Adipocyte (in vitro differentiated cells): ENCODE measurements at regions not wholly inside any gene's neighbourhood (a gene's known extent, or its start where the extent isn't known, plus 50 kb on each side); places are given as distances from the start of the nearest gene placed in this dataset.

ENCODE experiments used
- DNase-seq: peaks from one replicate; pipeline ENCODE4 v3.0.0-alpha.2; 2015; ENCODE audit warnings: low read depth
- H3K27me3 ChIP-seq: replicated peaks from 2 replicates; pipeline ENCODE4 v1.7.0; 2013; ENCODE audit warnings: mild to moderate bottlenecking, low read length, moderate library complexity; ENCODE audit not compliant: control insufficient read depth, insufficient read depth
- H3K36me3 ChIP-seq: 2 replicates; pipeline ENCODE4 v1.7.0; 2013; ENCODE audit warnings: low read length, mild to moderate bottlenecking, moderate library complexity; ENCODE audit not compliant: control insufficient read depth, insufficient read depth, severe bottlenecking
- H3K4me1 ChIP-seq: 2 replicates; pipeline ENCODE4 v1.7.0; 2013; ENCODE audit warnings: mild to moderate bottlenecking, low read length, moderate library complexity; ENCODE audit not compliant: control insufficient read depth, insufficient read depth
- H3K4me3 ChIP-seq: 2 replicates; pipeline ENCODE4 v1.7.0; 2013; ENCODE audit warnings: mild to moderate bottlenecking, low read length, moderate library complexity
- H3K9ac ChIP-seq: 2 replicates; pipeline ENCODE4 v1.7.0; 2013; ENCODE audit warnings: mild to moderate bottlenecking, low read length, moderate library complexity
- H3K9me3 ChIP-seq: 2 replicates; pipeline ENCODE4 v1.7.0; 2013; ENCODE audit warnings: mild to moderate bottlenecking, low read length, moderate library complexity; ENCODE audit not compliant: control insufficient read depth

DNA sequence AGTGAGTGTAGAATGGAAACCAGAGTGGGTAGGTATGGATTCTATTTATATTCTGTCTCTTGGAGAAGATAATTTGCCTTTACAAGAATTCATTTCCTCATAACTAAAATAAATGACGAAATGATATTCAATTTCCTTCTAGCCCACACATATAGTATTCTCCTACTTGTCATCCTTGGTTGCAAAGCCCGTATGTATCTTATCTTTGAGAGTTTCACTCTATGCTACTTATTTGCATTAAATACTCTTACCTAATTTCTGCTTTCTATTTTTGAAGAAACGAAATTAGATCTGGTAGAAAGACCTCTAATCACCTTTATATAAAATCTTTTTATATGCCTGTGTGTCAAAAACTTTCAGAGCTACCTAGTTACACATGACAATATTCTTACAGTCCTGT is 457.7 kb downstream of the NKX6-1 start:
- H3K36me3 ChIP-seq = no peaks in the 10 kb centered on the region
- no peaks in the 10 kb centered on the region for H3K4me1 ChIP-seq
- DNase-seq = no peak
- no peak overlapping the region for H3K9ac ChIP-seq
- no peak overlapping the region for H3K4me3 ChIP-seq
- H3K27me3 ChIP-seq = no peaks in the 10 kb centered on the region
- no peaks in the 10 kb centered on the region for H3K9me3 ChIP-seq

GRCh38 chr4:84035568-84035967 is 463.5 kb downstream of the NKX6-1 start:
- no peaks in the 10 kb centered on the region for H3K27me3 ChIP-seq
- no peak for DNase-seq
- H3K4me3 ChIP-seq = no peak overlapping the region

DNA sequence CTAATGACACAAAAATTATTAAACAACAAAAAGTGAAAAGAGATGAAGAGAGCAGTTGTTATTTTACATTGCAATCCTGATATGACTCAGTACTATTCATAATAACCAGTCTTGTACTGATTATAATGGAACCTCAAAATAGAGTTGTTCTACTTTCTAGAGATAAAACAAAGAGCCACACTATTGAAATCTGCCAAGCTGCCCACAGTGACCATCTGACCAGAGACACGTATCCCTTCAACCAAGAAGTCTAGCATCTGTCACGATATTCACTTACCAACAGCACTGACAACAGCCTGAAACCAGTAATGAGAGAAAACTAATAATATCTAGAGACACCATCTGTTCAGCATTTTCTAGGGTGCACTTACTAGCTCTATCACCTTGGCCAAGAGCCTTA is 466.7 kb downstream of the NKX6-1 start:
- no peak for DNase-seq
- peaks cover 3% of the 10 kb centered on the region for H3K27me3 ChIP-seq

More at GRCh38 chr4:84035568-84035967, 463.5 kb downstream of the NKX6-1 start:
- Histone ChIP-seq H3K36me3 (no peaks in the 10 kb centered on the region), H3K4me1 (no peaks in the 10 kb centered on the region), H3K9me3 (no peaks in the 10 kb centered on the region), H3K9ac (no peak overlapping the region)

DNA sequence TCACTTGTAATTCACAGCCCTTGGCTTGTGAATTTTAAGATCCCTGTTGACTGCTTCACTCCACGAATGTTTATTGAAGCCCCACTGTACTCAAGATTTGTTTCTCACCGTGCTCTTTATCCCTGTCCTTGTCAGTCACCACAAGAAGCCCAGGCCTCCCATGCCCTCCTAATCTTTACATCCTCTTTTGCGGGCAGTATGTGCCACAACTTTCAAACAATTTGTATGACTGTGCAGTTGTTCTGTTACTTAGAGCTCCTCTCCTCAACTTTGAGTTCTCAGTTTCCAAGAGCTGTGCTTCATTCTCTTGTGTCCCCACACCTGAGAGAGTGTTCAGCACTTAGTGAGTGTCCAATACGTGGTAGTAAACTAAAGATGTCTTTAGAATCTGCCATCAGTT is 467.7 kb downstream of the NKX6-1 start:
- Histone ChIP-seq H3K36me3 (no peaks in the 10 kb centered on the region), H3K27me3 (peaks cover 3% of the 10 kb centered on the region), H3K9ac (no peak overlapping the region), H3K4me3 (no peak overlapping the region), H3K9me3 (no peaks in the 10 kb centered on the region), H3K4me1 (no peaks in the 10 kb centered on the region)
- no peak for DNase-seq

More for the DNA sequence above, 466.7 kb downstream of the NKX6-1 start:
- H3K9me3 ChIP-seq = no peaks in the 10 kb centered on the region
- H3K9ac ChIP-seq = no peak overlapping the region
- H3K36me3 ChIP-seq = no peaks in the 10 kb centered on the region
- no peaks in the 10 kb centered on the region for H3K4me1 ChIP-seq
- H3K4me3 ChIP-seq = no peak overlapping the region

DNA sequence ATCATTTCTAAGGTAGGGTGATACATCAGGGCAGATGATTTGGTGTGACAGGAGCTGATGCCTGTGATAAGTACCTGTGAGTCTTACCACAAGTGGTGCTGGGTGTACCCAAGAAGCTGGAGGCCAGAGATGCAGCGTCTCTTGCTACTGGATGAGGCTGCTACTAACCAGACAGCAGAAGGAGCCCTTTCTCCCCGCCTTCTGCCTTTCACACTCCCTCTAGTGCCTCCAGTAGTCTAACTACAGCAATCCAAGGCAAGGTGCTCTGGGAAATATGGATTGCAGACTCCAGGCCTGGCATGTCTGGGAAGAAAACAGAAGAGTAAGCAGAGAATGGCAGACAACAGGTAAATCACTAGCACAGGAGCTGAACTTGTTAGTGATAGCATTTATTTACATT is 470.8 kb downstream of the NKX6-1 start:
- Histone ChIP-seq H3K9me3 (no peaks in the 10 kb centered on the region), H3K4me1 (no peaks in the 10 kb centered on the region), H3K9ac (no peak overlapping the region), H3K27me3 (peaks cover 3% of the 10 kb centered on the region), H3K36me3 (no peaks in the 10 kb centered on the region), H3K4me3 (no peak overlapping the region)
- no peak for DNase-seq

DNA sequence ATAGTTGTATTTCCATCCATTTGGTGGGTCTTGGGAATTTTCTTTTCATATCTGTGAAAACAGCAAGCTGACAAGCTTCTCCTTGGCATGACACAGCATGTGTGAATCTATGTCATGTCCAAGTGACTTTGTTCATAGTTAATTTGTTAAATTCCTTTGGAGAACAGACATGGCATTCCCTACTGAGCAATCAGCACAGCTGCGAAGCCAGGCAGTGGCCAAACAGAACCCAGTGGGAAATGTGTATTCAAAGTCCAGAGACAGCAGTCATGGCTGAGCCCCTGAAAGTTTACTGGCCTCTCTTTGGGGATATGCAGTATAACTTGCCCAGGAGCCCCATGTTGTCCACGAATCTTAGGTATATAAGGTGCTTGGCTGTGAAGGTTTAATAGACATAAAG is 474.7 kb downstream of the NKX6-1 start:
- no peaks in the 10 kb centered on the region for H3K36me3 ChIP-seq
- no peak overlapping the region for H3K9ac ChIP-seq
- no peak for DNase-seq

DNA sequence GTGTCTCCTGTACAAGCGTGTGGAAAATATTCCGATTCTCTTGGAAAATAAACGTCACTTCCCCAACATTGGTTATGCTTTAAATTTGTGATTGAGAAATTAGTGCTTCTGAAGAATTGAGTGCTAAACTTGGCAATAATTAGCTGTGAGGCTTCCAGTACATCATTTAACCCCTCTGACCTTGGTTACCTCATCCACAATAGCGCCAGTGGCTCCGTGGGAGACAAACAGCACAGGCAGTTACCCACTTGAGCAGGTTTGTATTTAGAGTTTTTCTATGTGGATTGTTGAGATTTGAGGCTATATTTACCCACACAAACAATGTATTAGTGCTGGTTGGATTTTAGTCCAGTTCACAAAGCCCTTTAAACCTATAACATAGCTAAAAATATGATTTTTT is 476.5 kb downstream of the NKX6-1 start:
- no peak for DNase-seq
- H3K27me3 ChIP-seq = no peaks in the 10 kb centered on the region
- no peak overlapping the region for H3K4me3 ChIP-seq
- H3K9me3 ChIP-seq = no peaks in the 10 kb centered on the region
- no peaks in the 10 kb centered on the region for H3K36me3 ChIP-seq
- H3K9ac ChIP-seq = no peak overlapping the region
- no peaks in the 10 kb centered on the region for H3K4me1 ChIP-seq

More for the DNA sequence above, 474.7 kb downstream of the NKX6-1 start:
- H3K4me3 ChIP-seq = no peak overlapping the region
- no peaks in the 10 kb centered on the region for H3K9me3 ChIP-seq
- H3K4me1 ChIP-seq = no peaks in the 10 kb centered on the region
- H3K27me3 ChIP-seq = peaks cover 3% of the 10 kb centered on the region

GRCh38 chr4:84019626-84020025 is 479.5 kb downstream of the NKX6-1 start:
- Histone ChIP-seq H3K9ac (no peak overlapping the region), H3K36me3 (no peaks in the 10 kb centered on the region), H3K4me1 (no peaks in the 10 kb centered on the region), H3K4me3 (no peak overlapping the region), H3K9me3 (no peaks in the 10 kb centered on the region), H3K27me3 (no peaks in the 10 kb centered on the region)
- no peak for DNase-seq

DNA sequence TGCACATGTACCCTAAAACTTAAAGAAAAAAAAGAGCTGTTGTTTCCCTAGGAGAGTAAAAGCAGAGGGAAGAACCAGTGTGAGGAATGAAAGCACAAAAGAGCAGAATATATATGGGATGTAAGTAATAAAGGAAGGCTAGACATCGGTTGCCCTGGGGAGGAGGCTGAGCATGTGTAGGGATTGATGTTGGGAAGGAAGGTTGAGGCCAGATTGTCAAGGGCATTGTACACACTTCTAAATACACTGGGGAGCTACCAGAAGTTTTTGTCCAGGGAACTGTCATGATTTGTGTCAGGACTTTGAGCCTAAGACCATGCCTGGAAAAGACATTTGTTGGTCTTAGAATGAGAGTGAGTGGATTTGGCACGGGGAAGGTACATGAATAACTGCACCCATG is 467.1 kb downstream of the GPAT3 start:
- Histone ChIP-seq H3K4me3 (no peak overlapping the region), H3K4me1 (no peaks in the 10 kb centered on the region), H3K9me3 (no peaks in the 10 kb centered on the region), H3K36me3 (no peaks in the 10 kb centered on the region), H3K9ac (no peak overlapping the region), H3K27me3 (no peaks in the 10 kb centered on the region)
- no peak for DNase-seq

DNA sequence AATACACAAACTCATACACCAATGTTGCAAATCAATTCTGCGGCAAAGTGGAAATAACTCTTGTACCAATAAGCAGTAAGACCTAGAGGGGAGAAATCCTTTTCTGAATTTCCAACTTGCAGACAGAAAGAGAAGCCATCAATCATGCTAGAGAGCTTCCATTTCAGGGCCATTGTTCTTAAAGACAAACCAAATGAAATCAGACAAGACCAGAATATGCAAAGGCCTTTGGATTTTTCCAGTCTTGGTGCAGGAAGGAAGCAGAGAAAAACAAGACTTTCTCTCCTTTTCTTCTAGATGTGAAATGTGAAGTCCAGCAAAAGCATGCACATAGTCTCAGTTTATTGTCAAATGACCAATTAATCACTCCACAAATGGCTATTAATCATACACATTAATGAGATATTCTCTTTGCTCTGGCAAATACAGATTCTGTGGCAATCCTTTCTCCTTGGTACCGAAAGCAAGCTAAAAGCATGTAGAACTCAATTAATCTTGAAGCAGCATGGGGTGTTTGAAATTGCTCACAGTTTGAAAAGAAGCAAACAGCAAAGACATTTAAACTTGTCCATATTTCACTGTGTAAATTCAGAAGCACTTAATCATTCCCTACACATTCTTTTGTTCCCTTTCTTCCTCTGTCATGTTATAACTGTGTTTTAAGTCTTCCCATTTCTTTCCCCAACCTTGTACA is 466.1 kb downstream of the GPAT3 start:
- Histone ChIP-seq H3K4me3 (no peak overlapping the region), H3K4me1 (no peaks in the 10 kb centered on the region), H3K36me3 (no peaks in the 10 kb centered on the region), H3K27me3 (no peaks in the 10 kb centered on the region), H3K9me3 (no peaks in the 10 kb centered on the region), H3K9ac (no peak overlapping the region)
- no peak for DNase-seq

- H3K9ac ChIP-seq = no peak overlapping the region
- DNase-seq = no peak
- H3K9me3 ChIP-seq = no peaks in the 10 kb centered on the region
- no peaks in the 10 kb centered on the region for H3K36me3 ChIP-seq
- H3K4me1 ChIP-seq = no peaks in the 10 kb centered on the region
- H3K4me3 ChIP-seq = no peak overlapping the region
- no peaks in the 10 kb centered on the region for H3K27me3 ChIP-seq
These were observed 460.3 kb downstream of the GPAT3 start for GRCh38 chr4:83996254-83996653.

DNA sequence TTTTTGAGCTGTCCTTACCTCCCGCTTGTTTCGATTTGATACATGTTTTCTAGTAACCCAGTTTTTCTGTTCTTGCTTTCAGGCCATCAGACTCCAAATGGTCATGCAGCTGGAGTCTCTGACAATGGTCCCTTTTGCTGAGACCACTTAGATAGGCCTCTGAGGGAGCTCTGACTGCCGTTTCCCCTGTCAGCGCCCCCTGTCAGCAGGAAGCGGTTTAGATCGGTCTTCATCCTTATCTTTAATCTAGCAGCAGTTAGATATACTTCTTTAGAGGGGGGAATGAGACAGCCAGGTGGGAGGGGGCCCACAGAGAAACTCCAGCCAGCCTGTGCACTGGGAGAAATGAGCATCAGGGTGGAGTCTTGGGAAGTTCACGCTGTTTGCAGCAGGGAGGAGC is 457.9 kb downstream of the GPAT3 start:
- H3K36me3 ChIP-seq = no peaks in the 10 kb centered on the region
- no peak overlapping the region for H3K9ac ChIP-seq
- H3K4me1 ChIP-seq = no peaks in the 10 kb centered on the region
- H3K9me3 ChIP-seq = peaks cover 10% of the 10 kb centered on the region
- no peak for DNase-seq
- no peak overlapping the region for H3K4me3 ChIP-seq
- no peaks in the 10 kb centered on the region for H3K27me3 ChIP-seq
